Upper lobe of right lung (tissue), 1 donor: ENCODE measurements at regions not wholly inside any gene's neighbourhood (a gene's known extent, or its start where the extent isn't known, plus 50 kb on each side); places are given as distances from the start of the nearest gene placed in this dataset.

Source experiments
- ATAC-seq: fragments of 200-7000 bp; cut with Tn5 transposase; one replicate; pipeline ENCODE4 v1.9.1; 2020; ENCODE audit warnings: mild to moderate bottlenecking, moderate library complexity
- DNase-seq: peaks from one replicate; pipeline ENCODE4 v3.0.0-alpha.2; 2020
- H3K27ac ChIP-seq: fragments of 200-600 bp; one replicate; pipeline ENCODE4 v1.8.0; 2022
- H3K27me3 ChIP-seq: fragments of 200-600 bp; one replicate; pipeline ENCODE4 v1.8.0; 2022; ENCODE audit warnings: mild to moderate bottlenecking
- H3K36me3 ChIP-seq: fragments of 200-600 bp; one replicate; pipeline ENCODE4 v1.8.0; 2022
- H3K4me1 ChIP-seq: fragments of 200-600 bp; one replicate; pipeline ENCODE4 v1.8.0; 2022
- H3K4me3 ChIP-seq: fragments of 200-600 bp; one replicate; pipeline ENCODE4 v1.8.0; 2022; ENCODE audit warnings: mild to moderate bottlenecking
- H3K9me3 ChIP-seq: fragments of 200-600 bp; one replicate; pipeline ENCODE4 v1.8.0; 2022
- intact Hi-C: fragments of 100-400 bp; cut with DNase I; formaldehyde crosslinking; loops from one replicate; pipeline ENCODE4 v1.11.0; 2022
- TF ChIP-seq, protein P1 (sequence below): fragments of 200-600 bp; IDR thresholded peaks from one replicate; pipeline ENCODE4 v1.8.0; 2022; ENCODE audit warnings: antibody characterized with exemption
- donor health status: DM: no; HTN: yes; CAD: no; lungs with severe emphysema.

DNA sequence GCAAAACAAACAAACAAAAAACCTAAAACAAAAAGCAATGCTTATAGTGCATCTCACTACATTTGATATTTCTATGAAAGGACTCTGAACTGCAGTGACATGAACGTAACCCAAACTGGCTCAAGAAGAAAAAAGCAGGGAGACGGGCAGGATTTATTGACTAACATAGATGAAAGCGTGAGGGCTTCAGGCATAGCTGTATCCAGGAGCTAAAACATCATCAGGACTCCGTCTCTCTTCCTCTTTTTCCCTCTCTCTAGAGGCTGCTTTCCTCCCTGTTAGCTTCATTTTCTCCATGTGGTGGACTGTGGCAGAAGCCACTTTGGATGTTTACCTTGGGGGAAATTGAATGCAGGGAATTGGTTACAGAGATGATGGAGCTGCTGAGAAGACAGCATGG, 418.2 kb upstream of the PROK2 start:
- DNase-seq (no peak), ATAC-seq (no peak)
- H3K9me3 ChIP-seq, result no peaks in the 10 kb centered on the region
- no peak overlapping the region for H3K27ac ChIP-seq
- intact Hi-C loops, result no loop called here
- no peaks in the 10 kb centered on the region for H3K27me3 ChIP-seq
- no peak overlapping the region for H3K4me3 ChIP-seq
- TF ChIP-seq, protein P1, sequence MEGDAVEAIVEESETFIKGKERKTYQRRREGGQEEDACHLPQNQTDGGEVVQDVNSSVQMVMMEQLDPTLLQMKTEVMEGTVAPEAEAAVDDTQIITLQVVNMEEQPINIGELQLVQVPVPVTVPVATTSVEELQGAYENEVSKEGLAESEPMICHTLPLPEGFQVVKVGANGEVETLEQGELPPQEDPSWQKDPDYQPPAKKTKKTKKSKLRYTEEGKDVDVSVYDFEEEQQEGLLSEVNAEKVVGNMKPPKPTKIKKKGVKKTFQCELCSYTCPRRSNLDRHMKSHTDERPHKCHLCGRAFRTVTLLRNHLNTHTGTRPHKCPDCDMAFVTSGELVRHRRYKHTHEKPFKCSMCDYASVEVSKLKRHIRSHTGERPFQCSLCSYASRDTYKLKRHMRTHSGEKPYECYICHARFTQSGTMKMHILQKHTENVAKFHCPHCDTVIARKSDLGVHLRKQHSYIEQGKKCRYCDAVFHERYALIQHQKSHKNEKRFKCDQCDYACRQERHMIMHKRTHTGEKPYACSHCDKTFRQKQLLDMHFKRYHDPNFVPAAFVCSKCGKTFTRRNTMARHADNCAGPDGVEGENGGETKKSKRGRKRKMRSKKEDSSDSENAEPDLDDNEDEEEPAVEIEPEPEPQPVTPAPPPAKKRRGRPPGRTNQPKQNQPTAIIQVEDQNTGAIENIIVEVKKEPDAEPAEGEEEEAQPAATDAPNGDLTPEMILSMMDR, result no peak
- H3K36me3 ChIP-seq, result no peaks in the 10 kb centered on the region
- no peaks in the 10 kb centered on the region for H3K4me1 ChIP-seq

GRCh38 chr3:72200332-72200731, 415.4 kb upstream of the PROK2 start:
- no peak for ATAC-seq
- Histone ChIP-seq H3K27me3 (no peaks in the 10 kb centered on the region), H3K9me3 (no peaks in the 10 kb centered on the region), H3K4me3 (no peak overlapping the region), H3K36me3 (no peaks in the 10 kb centered on the region), H3K4me1 (no peaks in the 10 kb centered on the region), H3K27ac (no peak overlapping the region)
- intact Hi-C loops, result no loop called here
- no peak for DNase-seq
- TF ChIP-seq, protein P1, result no peak

- Histone ChIP-seq H3K9me3 (no peaks in the 10 kb centered on the region), H3K27me3 (no peaks in the 10 kb centered on the region), H3K36me3 (no peaks in the 10 kb centered on the region), H3K27ac (no peak overlapping the region), H3K4me1 (no peaks in the 10 kb centered on the region), H3K4me3 (no peak overlapping the region)
- intact Hi-C loops, result no loop called here
- ATAC-seq, result no peak
- no peak for DNase-seq
- TF ChIP-seq, protein P1, result no peak
These were observed 414.6 kb upstream of the PROK2 start for GRCh38 chr3:72199530-72199929.

DNA sequence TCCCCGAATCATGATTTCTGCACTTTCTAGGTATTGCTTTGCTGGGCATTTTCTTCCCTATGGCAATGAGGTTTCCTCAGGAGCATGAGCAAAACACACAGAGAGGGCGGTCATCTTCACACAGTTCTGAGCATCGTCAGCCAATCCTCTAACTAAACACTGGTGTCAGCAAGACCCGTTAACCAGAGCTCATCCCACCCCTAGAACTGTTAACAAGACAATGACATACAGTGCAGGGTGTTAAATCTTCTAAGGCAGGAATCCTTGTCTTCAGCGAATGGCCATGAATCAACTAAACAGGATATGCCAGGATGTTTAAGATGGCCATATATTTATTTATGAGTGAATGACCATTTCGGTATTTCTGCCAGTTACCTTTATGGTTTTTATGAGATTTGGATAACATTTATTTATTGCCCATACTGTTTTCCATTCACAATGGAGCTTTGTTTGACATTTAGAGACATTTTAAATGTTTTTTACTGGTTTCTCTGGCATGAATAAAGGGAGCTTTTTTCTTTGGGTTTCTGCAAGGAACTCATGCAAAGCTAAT, 411.5 kb upstream of the PROK2 start:
- no peak for ATAC-seq

DNA sequence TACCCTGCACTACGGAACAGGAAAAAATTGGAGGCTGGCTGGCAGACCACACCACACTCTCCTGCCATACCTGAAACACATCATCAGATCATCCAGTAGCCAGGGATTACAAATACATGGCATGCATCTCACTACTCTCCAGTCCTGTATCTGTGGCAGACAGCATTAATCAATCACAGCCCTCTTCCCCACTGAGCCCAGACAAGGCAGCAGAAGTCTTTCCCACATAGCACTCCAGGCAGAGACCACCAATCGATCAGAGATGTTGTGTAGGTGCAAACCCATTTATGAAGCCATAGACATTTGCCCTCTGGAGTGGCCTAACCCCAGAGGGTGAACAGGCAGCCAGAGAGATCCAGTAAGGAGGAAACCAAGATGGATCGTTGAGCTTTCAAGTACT, 410.9 kb upstream of the PROK2 start:
- no peaks in the 10 kb centered on the region for H3K36me3 ChIP-seq
- no peaks in the 10 kb centered on the region for H3K4me1 ChIP-seq
- H3K27me3 ChIP-seq, result no peaks in the 10 kb centered on the region
- intact Hi-C loops, result no loop called here
- no peak overlapping the region for H3K4me3 ChIP-seq
- no peak overlapping the region for H3K27ac ChIP-seq
- DNase-seq (no peak), ATAC-seq (no peak)
- TF ChIP-seq, protein P1, result no peak
- no peaks in the 10 kb centered on the region for H3K9me3 ChIP-seq

More for the DNA sequence above, 411.5 kb upstream of the PROK2 start:
- TF ChIP-seq, protein P1, result no peak
- no peak overlapping the region for H3K27ac ChIP-seq
- H3K27me3 ChIP-seq, result no peaks in the 10 kb centered on the region
- H3K9me3 ChIP-seq, result no peaks in the 10 kb centered on the region
- no peaks in the 10 kb centered on the region for H3K36me3 ChIP-seq
- intact Hi-C loops, result no loop called here
- H3K4me3 ChIP-seq, result no peak overlapping the region
- DNase-seq, result no peak
- H3K4me1 ChIP-seq, result no peaks in the 10 kb centered on the region

DNA sequence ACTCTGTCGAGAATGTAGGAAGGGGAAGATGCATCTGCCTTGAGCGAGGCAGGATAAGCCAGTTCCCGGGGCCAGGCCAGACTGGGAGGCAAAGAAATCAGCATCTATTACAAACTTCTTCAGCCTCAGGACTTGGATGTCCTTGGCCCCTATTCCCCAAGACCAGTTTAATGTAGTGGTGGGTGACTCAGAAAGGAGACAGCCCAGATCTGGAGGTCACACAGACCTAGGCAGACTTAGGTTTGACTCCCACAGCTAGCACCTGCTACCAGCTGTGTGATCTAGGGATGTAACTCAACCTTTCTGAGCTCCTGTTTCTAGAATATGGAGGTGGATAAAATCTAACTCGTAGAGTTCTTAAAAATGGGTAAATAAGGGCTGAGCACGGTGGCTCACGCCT, 409.5 kb upstream of the PROK2 start:
- Histone ChIP-seq H3K36me3 (no peaks in the 10 kb centered on the region), H3K27ac (no peak overlapping the region), H3K4me3 (no peak overlapping the region), H3K9me3 (no peaks in the 10 kb centered on the region), H3K27me3 (no peaks in the 10 kb centered on the region), H3K4me1 (no peaks in the 10 kb centered on the region)
- ATAC-seq (no peak), DNase-seq (no peak)
- intact Hi-C loops, result no loop called here
- TF ChIP-seq, protein P1, result no peak
